HCT116 (cell line): ENCODE measurements at regions not wholly inside any gene's neighbourhood (a gene's known extent, or its start where the extent isn't known, plus 50 kb on each side); places are given as distances from the start of the nearest gene placed in this dataset.

Experiments
- ATAC-seq: fragments of 200-7000 bp; cut with Tn5 transposase; 2 replicates; pipeline ENCODE4 v1.9.1; 2020; ENCODE audit warnings: mild to moderate bottlenecking, moderate library complexity
- BruUV-seq: library from RNA; stranded (reverse); fragments of 400-500 nt; replicated peaks from 2 replicates; lab custom pipeline; 2021; lab: Mats Ljungman, UMichigan
- CTCF ChIA-PET: fragments of 300-600 bp; sonication (Branson Sonifier 250); formaldehyde crosslinking; loops from one replicate; lab custom pipeline; 2021; ENCODE audit warnings: antibody characterized with exemption; lab: Charles Lee
- POLR2A ChIA-PET: fragments of 300-600, 350-600 bp; sonication (Branson Sonifier 250); formaldehyde crosslinking; loops from one replicate; lab custom pipeline; 2021; ENCODE audit warnings: antibody characterized with exemption; lab: Charles Lee
- RAD21 ChIA-PET, 2 experiments: fragments of 300-600 bp; sonication (Branson Sonifier 250); formaldehyde crosslinking; loops; one replicate each; lab custom pipeline; 2023; ENCODE audit warnings: low total read pairs in 2 of 2; ENCODE audit not compliant: uncharacterized antibody in 2 of 2, unreplicated experiment in 2 of 2, low non-redundant PET in 1 of 2; lab: Charles Lee
- DNase-seq: peaks from one replicate; pipeline ENCODE4 v3.0.0-alpha.2; 2010; ENCODE audit warnings: low read depth, low spot score
- H2AFZ ChIP-seq: fragments of 200-600 bp; shearing (Covaris generic), sonication (generic); 2 replicates; pipeline ENCODE4 v1.6.1; 2017; ENCODE audit warnings: low read depth, mixed run types, mixed read lengths, antibody characterized with exemption, low read length; ENCODE audit not compliant: poor library complexity, severe bottlenecking
- H3K27ac ChIP-seq: 2 replicates; pipeline ENCODE4 v1.5.1; 2012; ENCODE audit warnings: low read depth, low read length
- H3K27me3 ChIP-seq: fragments of 200-600 bp; sonication (generic); 2 replicates; pipeline ENCODE4 v1.6.1; 2016; ENCODE audit warnings: mixed run types, low read length, mixed read lengths; ENCODE audit not compliant: insufficient read depth
- H3K36me3 ChIP-seq, 2 experiments: fragments of 200-500 bp in 1 of 2; fragments of 200-600 bp in 1 of 2; sonication (Bioruptor generic) in 1 of 2; sonication (generic) in 1 of 2; 2 replicates each; pipeline versions ENCODE4 v1.5.1 to v1.6.1; 2014 to 2016; ENCODE audit warnings: low read length in 2 of 2, inconsistent platforms in 1 of 2, mixed read lengths in 1 of 2, mixed run types in 1 of 2; ENCODE audit not compliant: insufficient read depth in 2 of 2, control insufficient read depth in 1 of 2
- H3K4me1 ChIP-seq, 2 experiments: fragments of 200-600 bp in 1 of 2; sonication (generic) in 1 of 2; 2 replicates each; pipeline versions ENCODE4 v1.5.1 to v1.6.1; 2012 to 2017; ENCODE audit warnings: low read length in 2 of 2, inconsistent platforms in 1 of 2, mild to moderate bottlenecking in 1 of 2, mixed read lengths in 1 of 2, mixed run types in 1 of 2, moderate library complexity in 1 of 2; ENCODE audit not compliant: insufficient read depth in 2 of 2, control insufficient read depth in 1 of 2
- H3K4me2 ChIP-seq: fragments of 200-600 bp; sonication (generic); 2 replicates; pipeline ENCODE4 v1.6.1; 2017; ENCODE audit warnings: mixed run types, low read length, mixed read lengths
- H3K4me3 ChIP-seq, 2 experiments: fragments of 200-600 bp in 1 of 2; sonication (generic) in 1 of 2; replicated peaks in 1 of 2; 2 replicates each; pipeline ENCODE4 v1.5.1; 2011 to 2016; ENCODE audit warnings: low read length in 2 of 2, control low read depth in 1 of 2, low read depth in 1 of 2, mild to moderate bottlenecking in 1 of 2, mixed read lengths in 1 of 2, mixed run types in 1 of 2
- H3K79me2 ChIP-seq: fragments of 200-600 bp; sonication (generic); 2 replicates; pipeline ENCODE4 v1.6.1; 2017; ENCODE audit warnings: mild to moderate bottlenecking, mixed run types, low read length, moderate library complexity, mixed read lengths; ENCODE audit not compliant: insufficient read depth
- H3K9ac ChIP-seq: fragments of 200-600 bp; sonication (generic); 2 replicates; pipeline ENCODE4 v1.6.1; 2016; ENCODE audit warnings: low read length, mixed read lengths
- H3K9me2 ChIP-seq: fragments of 200-600 bp; sonication (generic), shearing (Covaris generic); 2 replicates; pipeline ENCODE4 v1.6.1; 2017; ENCODE audit warnings: mixed run types, mild to moderate bottlenecking, moderate library complexity; ENCODE audit not compliant: insufficient read depth
- H3K9me3 ChIP-seq, 2 experiments: fragments of 200-500 bp in 1 of 2; fragments of 200-600 bp in 1 of 2; sonication (Bioruptor generic) in 1 of 2; sonication (generic) in 1 of 2; 2 replicates each; pipeline ENCODE4 v1.6.1; 2014 to 2017; ENCODE audit warnings: low read length in 2 of 2, mixed read lengths in 2 of 2, inconsistent platforms in 1 of 2, low read depth in 1 of 2, mild to moderate bottlenecking in 1 of 2, mixed run types in 1 of 2, moderate library complexity in 1 of 2; ENCODE audit not compliant: control insufficient read depth in 1 of 2, insufficient read depth in 1 of 2
- H4K20me1 ChIP-seq: fragments of 200-600 bp; sonication (generic), shearing (Covaris generic); 2 replicates; pipeline ENCODE4 v1.6.1; 2017; ENCODE audit warnings: mixed run types, mild to moderate bottlenecking, moderate library complexity; ENCODE audit not compliant: insufficient read depth
- ATF3 ChIP-seq: IDR thresholded peaks from 2 replicates; pipeline ENCODE4 v1.6.1; 2012
- CBX3 ChIP-seq: IDR thresholded peaks from 2 replicates; pipeline ENCODE4 v1.6.1; 2012; ENCODE audit warnings: low read depth
- EGR1 ChIP-seq: IDR thresholded peaks from 2 replicates; pipeline ENCODE4 v1.6.1; 2012; ENCODE audit warnings: low read depth
- EZH2phosphoT487 ChIP-seq: fragments of 200-600 bp; IDR thresholded peaks from 2 replicates; pipeline ENCODE4 v1.6.1; 2018; ENCODE audit warnings: antibody characterized with exemption, borderline replicate concordance
- JUND ChIP-seq: IDR thresholded peaks from 2 replicates; pipeline ENCODE4 v1.6.1; 2012
- POLR2A ChIP-seq: IDR thresholded peaks from 2 replicates; pipeline ENCODE4 v1.7.0; 2011; ENCODE audit warnings: borderline replicate concordance; ENCODE audit not compliant: insufficient read depth, insufficient read length; ENCODE audit errors: extremely low read depth
- POLR2AphosphoS5 ChIP-seq: IDR thresholded peaks from 2 replicates; pipeline ENCODE4 v1.6.1; 2011; ENCODE audit warnings: mild to moderate bottlenecking, low read depth, low read length, moderate library complexity
- SP1 ChIP-seq: IDR thresholded peaks from 2 replicates; pipeline ENCODE4 v1.6.1; 2012; ENCODE audit warnings: low read depth
- SRF ChIP-seq: IDR thresholded peaks from 2 replicates; pipeline ENCODE4 v1.6.1; 2012; ENCODE audit warnings: low read depth
- TCF7L2 ChIP-seq: IDR thresholded peaks from 2 replicates; pipeline ENCODE4 v1.7.0; 2011; ENCODE audit warnings: borderline replicate concordance, inconsistent platforms; ENCODE audit not compliant: insufficient read depth, insufficient read length; ENCODE audit errors: extremely low read depth
- YY1 ChIP-seq: IDR thresholded peaks from 2 replicates; pipeline ENCODE4 v1.6.1; 2011; ENCODE audit warnings: low read length, low read depth, moderate library complexity, mild to moderate bottlenecking; ENCODE audit not compliant: insufficient replicate concordance; ENCODE audit errors: extremely low read depth
- ZBTB33 ChIP-seq: IDR thresholded peaks from 2 replicates; pipeline ENCODE4 v1.6.1; 2011; ENCODE audit warnings: mild to moderate bottlenecking, low read length, moderate library complexity; ENCODE audit not compliant: insufficient replicate concordance; ENCODE audit errors: extremely low read depth
- ZFX ChIP-seq: fragments of 450-650 bp; IDR thresholded peaks from 2 replicates; pipeline ENCODE4 v1.6.1; 2017
- intact Hi-C: fragments of 100-400 bp; cut with micrococcal nuclease; formaldehyde crosslinking; loops from 2 replicates; pipeline ENCODE4 v1.10.0; 2022

- Histone ChIP-seq H3K36me3 (no peaks in the 10 kb centered on the region), H3K79me2 (no peaks in the 10 kb centered on the region), H2AFZ (no peak overlapping the region), H3K9ac (no peak overlapping the region), H3K27ac (no peak overlapping the region), H4K20me1 (no peaks in the 10 kb centered on the region), H3K4me2 (no peak overlapping the region), H3K9me2 (no peaks in the 10 kb centered on the region), H3K27me3 (no peaks in the 10 kb centered on the region), H3K4me3 (no peak overlapping the region), H3K4me1 (no peaks in the 10 kb centered on the region), H3K9me3 (no peaks in the 10 kb centered on the region)
- ChIA-PET POLR2A (interaction anchor here (0.6 kb wide), 1 partner anchor 10 kb away, joined by 3 read pairs; no protein-coding TSS in a partner anchor), CTCF (no interaction called here), RAD21 (no interaction called here)
- DNase-seq (no peak), ATAC-seq (no peak)
- BruUV-seq = no TSS peak
- intact Hi-C loops = no loop called here
- TF ChIP-seq ZBTB33 (no peak), JUND (no peak), CBX3 (no peak), EZH2phosphoT487 (no peak), ATF3 (no peak), EGR1 (no peak), POLR2A (no peak), ZFX (no peak), SRF (no peak), SP1 (no peak), YY1 (no peak), TCF7L2 (no peak), POLR2AphosphoS5 (no peak)
Measured at GRCh38 chr4:133972586-133972985, 229.0 kb downstream of the PABPC4L start.
